ENCODE measurements at regions not wholly inside any gene's neighbourhood (a gene's known extent, or its start where the extent isn't known, plus 50 kb on each side); places are given as distances from the start of the nearest gene placed in this dataset.

DNA sequence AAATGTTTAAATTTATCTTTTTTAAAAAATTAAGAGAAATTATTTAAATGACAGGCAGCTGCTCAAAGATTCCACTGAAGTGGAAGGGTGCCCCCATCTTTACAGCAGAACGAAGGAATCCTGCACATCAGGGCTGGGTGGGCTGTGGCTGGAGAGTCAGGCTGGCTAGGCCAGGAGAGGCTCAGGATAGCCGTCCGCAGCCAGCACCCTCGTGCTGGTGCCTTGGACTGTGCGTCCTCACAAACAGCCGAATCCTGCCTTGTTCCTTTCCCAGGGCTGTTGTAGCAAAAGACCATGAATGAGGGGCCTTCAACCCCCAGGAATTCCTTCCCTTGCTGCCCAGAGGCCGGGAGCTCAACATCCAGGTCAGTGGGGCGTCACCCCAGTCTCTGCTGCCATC lies 64.6 kb upstream of the FCN1 start:
- TF ChIP-seq GATA3 (IDR thresholded peaks at IDR 0.05; ENCODE audit: low read depth, low read length): no peak
- no peak for TF ChIP-seq GATA2 (IDR thresholded peaks at IDR 0.05; ENCODE audit: low read depth, low read length)

DNA sequence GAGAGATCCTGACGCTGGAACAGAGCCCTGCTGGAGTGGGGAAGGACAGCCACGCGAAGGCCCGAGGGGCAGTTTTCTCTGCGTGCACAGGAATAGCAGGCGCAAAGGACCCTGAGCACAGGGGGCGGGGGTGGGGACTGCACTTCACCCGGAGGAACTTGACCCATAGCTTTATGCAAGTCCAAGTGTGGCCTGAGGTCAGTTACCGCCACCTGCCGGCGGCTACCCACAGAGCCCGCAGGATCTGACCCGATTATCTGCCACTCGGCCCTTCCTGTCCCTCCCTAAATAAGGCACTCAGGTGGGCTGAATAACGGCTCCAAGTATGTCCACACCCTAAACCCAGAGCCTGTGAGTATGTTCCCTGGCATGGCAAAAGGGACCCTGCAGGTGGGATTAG lies 65.4 kb upstream of the FCN1 start:
- TF ChIP-seq GATA2 (IDR thresholded peaks at IDR 0.05; ENCODE audit: low read depth, low read length) (no peak), GATA3 (IDR thresholded peaks at IDR 0.05; ENCODE audit: low read depth, low read length) (no peak)

- TF ChIP-seq GATA3 (IDR thresholded peaks at IDR 0.05; ENCODE audit: low read depth, low read length) (no peak), GATA2 (IDR thresholded peaks at IDR 0.05; ENCODE audit: low read depth, low read length) (no peak)
Measured at GRCh38 chr9:134983506-134984371, 66.0 kb upstream of the FCN1 start.

GRCh38 chr9:134984372-134985265 lies 66.9 kb upstream of the FCN1 start:
- no peak for TF ChIP-seq GATA2 (IDR thresholded peaks at IDR 0.05; ENCODE audit: low read depth, low read length)
- no peak for TF ChIP-seq GATA3 (IDR thresholded peaks at IDR 0.05; ENCODE audit: low read depth, low read length)

DNA sequence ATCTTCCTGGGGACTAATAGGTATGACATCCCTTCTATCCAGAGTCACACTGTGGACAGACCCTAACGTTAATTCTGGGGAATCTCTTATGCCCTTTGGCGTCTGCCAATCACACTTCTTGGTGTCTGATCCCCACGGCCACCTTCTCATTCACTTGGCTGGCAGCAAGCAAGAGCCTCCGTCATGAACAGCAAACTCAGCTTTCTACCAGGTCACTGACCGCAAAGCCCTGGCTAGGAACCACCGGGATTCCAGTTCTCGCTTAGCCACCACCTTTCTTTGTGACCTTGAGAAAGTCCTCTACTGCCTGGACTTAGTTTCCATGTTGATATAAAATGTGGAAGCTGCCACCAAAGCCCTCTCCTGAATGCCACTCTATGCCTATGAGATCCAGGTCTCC lies 67.7 kb upstream of the FCN1 start:
- TF ChIP-seq GATA3 (IDR thresholded peaks at IDR 0.05; ENCODE audit: low read depth, low read length): no peak
- TF ChIP-seq GATA2 (IDR thresholded peaks at IDR 0.05; ENCODE audit: low read depth, low read length): no peak

DNA sequence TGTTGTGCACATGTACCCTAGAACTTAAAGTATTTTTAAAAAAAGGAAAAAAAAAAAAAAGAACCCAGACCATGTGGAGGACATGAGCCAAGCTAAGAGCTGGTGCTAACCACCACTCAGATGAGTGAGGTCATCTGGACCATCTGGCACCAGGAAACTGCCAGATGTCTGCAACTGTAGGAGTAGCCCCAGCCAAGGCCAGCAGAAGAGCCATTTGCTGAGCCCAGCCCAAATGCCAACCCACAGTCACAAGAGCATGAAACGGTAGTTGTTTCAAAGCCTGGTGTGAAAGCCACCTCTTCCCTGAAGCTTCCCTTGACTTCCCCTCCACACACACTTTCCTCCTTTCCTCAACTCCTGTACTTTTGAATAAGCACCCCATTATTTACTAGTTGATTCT lies 69.2 kb upstream of the FCN1 start:
- no peak for TF ChIP-seq GATA3 (IDR thresholded peaks at IDR 0.05; ENCODE audit: low read depth, low read length)
- TF ChIP-seq GATA2 (IDR thresholded peaks at IDR 0.05; ENCODE audit: low read depth, low read length): no peak

GRCh38 chr9:134987376-134987775 lies 69.7 kb upstream of the FCN1 start:
- TF ChIP-seq GATA2 (IDR thresholded peaks at IDR 0.05; ENCODE audit: low read depth, low read length): no peak
- TF ChIP-seq GATA3 (IDR thresholded peaks at IDR 0.05; ENCODE audit: low read depth, low read length): no peak

DNA sequence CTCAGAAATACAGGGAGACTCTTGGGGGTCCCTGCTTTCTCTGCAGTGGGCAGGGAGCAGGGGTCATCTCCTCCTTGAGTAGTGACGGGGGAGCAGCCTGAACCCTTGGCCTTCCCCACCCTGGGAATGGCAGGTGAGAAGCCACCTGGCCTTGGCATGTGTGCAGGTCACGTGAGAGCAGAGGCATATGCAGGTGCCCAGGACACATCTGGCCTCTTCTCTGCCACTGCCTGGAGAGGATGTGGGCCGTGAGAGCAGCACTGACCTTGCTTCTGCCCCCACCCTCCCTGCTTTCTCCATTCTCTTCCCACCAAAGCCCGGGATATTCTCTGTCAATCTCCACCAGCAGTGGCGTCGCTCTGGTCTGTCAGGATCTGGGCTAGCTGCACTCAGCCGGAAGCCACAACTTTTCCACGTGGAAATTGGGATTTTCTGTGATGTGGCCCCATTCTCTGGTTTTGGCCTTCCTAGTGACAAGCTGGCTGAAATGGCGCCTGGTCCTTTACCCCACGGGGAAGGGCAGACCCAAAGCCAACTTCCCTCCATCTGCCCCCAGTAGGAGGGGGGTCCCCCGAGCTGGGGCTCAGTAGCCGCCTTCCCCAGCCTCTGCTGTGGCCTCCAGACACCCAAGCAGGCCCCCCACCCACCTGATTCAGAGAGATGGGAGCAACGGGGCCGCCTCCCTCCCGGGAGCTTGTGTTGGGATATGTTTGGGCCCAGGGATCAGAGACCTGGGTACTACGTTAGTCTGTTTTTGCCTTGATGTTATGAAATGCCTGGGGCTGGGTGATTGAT lies 70.4 kb upstream of the FCN1 start:
- TF ChIP-seq GATA3 (IDR thresholded peaks at IDR 0.05; ENCODE audit: low read depth, low read length) (no peak), GATA2 (IDR thresholded peaks at IDR 0.05; ENCODE audit: low read depth, low read length) (no peak)

DNA sequence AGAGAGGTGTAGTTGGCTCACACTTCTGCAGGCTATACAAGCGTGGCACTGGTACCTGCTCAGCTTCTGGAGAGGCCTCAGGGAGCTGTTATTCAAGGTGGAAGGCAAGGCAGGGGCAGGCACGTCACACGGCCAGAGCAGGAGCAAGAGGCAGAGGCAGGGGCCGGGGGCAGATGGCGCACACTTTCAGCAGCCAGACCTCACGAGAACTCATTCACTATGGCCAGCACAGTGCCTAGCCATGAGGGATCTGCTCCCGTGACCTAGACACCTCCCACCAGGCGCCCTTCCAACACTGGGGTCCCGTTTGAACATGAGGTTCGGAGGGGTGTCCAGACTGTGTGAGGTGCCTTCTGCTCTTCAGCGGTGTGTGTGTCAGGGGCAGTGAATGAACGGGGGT lies 71.0 kb upstream of the FCN1 start:
- TF ChIP-seq GATA3 (IDR thresholded peaks at IDR 0.05; ENCODE audit: low read depth, low read length) (no peak), GATA2 (IDR thresholded peaks at IDR 0.05; ENCODE audit: low read depth, low read length) (no peak)

GRCh38 chr9:134989206-134990065 lies 71.7 kb upstream of the FCN1 start:
- no peak for TF ChIP-seq GATA2 (IDR thresholded peaks at IDR 0.05; ENCODE audit: low read depth, low read length)
- no peak for TF ChIP-seq GATA3 (IDR thresholded peaks at IDR 0.05; ENCODE audit: low read depth, low read length)

- TF ChIP-seq GATA2 (IDR thresholded peaks at IDR 0.05; ENCODE audit: low read depth, low read length) (no peak), GATA3 (IDR thresholded peaks at IDR 0.05; ENCODE audit: low read depth, low read length) (no peak)
Measured at GRCh38 chr9:134991808-134992754, 74.4 kb upstream of the FCN1 start.

- TF ChIP-seq GATA2 (IDR thresholded peaks at IDR 0.05; ENCODE audit: low read depth, low read length) (no peak), GATA3 (IDR thresholded peaks at IDR 0.05; ENCODE audit: low read depth, low read length) (no peak)
Measured at GRCh38 chr9:134992755-134993124, 75.0 kb upstream of the FCN1 start.

All from SH-SY5Y (cell line).